T-cell (primary cell): ENCODE measurements at regions not wholly inside any gene's neighbourhood (a gene's known extent, or its start where the extent isn't known, plus 50 kb on each side); places are given as distances from the start of the nearest gene placed in this dataset.

Experiments used
- ATAC-seq, 4 experiments: fragments of 200-7000 bp in 3 of 4; fragments of 150-1000 bp in 1 of 4; cut with Tn5 transposase; replicated peaks in 1 of 4; 1 replicate in 3 of 4; 2 replicates in 1 of 4; pipeline ENCODE4 v1.10.0; 2021; ENCODE audit warnings: moderate library complexity in 3 of 4, mild to moderate bottlenecking in 2 of 4, moderate number of reproducible peaks in 1 of 4
- CTCF ChIA-PET, 2 donors: fragments of 300-600 bp; sonication (Branson Sonifier 250); formaldehyde crosslinking; loops; one replicate each; lab custom pipeline; 2022; ENCODE audit warnings: antibody characterized with exemption in 2 of 2; lab: Charles Lee
- POLR2A ChIA-PET, 2 donors: fragments of 300-600 bp; sonication (Branson Sonifier 250); formaldehyde crosslinking; loops; one replicate each; lab custom pipeline; 2022; ENCODE audit warnings: antibody characterized with exemption in 2 of 2; lab: Charles Lee
- DNase-seq, 35 experiments: peaks; one replicate each; pipeline versions ENCODE4 v3.0.0 to v3.0.0-alpha.2; 2013 to 2023
- H3K27ac ChIP-seq: one replicate; pipeline ENCODE4 v1.5.1; 2013; ENCODE audit warnings: low read length
- H3K27me3 ChIP-seq, 2 experiments: replicated peaks in 1 of 2; 1 replicate in 1 of 2; 2 replicates in 1 of 2; pipeline versions ENCODE4 v1.6.1 to v1.7.0; 2013; ENCODE audit warnings: low read length in 1 of 2, mixed read lengths in 1 of 2; ENCODE audit not compliant: control insufficient read depth in 2 of 2, insufficient read depth in 2 of 2; ENCODE audit errors: extremely low read depth in 1 of 2
- H3K36me3 ChIP-seq, 2 donors: 1 replicate in 1 of 2; 2 replicates in 1 of 2; pipeline versions ENCODE4 v1.6.1 to v1.7.0; 2013; ENCODE audit warnings: low read length in 1 of 2; ENCODE audit not compliant: control insufficient read depth in 2 of 2, insufficient read depth in 1 of 2; ENCODE audit errors: extremely low read depth in 1 of 2
- H3K4me1 ChIP-seq, 2 experiments: 1 replicate in 1 of 2; 2 replicates in 1 of 2; pipeline versions ENCODE4 v1.6.1 to v1.7.0; 2013; ENCODE audit warnings: low read length in 2 of 2, mixed read lengths in 1 of 2; ENCODE audit not compliant: insufficient read depth in 2 of 2, control insufficient read depth in 1 of 2; ENCODE audit errors: extremely low read depth in 1 of 2
- H3K4me3 ChIP-seq, 2 donors: 1 replicate in 1 of 2; 2 replicates in 1 of 2; pipeline versions ENCODE4 v1.5.1 to v1.7.0; 2013; ENCODE audit warnings: mild to moderate bottlenecking in 2 of 2, low read length in 1 of 2, moderate library complexity in 1 of 2; ENCODE audit not compliant: control insufficient read depth in 1 of 2; ENCODE audit errors: extremely low read depth in 1 of 2
- H3K9me3 ChIP-seq: 2 replicates; pipeline ENCODE4 v1.7.0; 2013
- H3K27ac Mint-ChIP-seq, 2 donors: one replicate each; pipeline ENCODE4 v1.8.0; 2020 to 2021; ENCODE audit warnings: mild to moderate bottlenecking in 2 of 2, mixed read lengths in 2 of 2
- H3K27me3 Mint-ChIP-seq, 2 donors: one replicate each; pipeline ENCODE4 v1.8.0; 2021 to 2022; ENCODE audit warnings: mixed read lengths in 2 of 2
- H3K36me3 Mint-ChIP-seq: one replicate; pipeline ENCODE4 v1.8.0; 2021; ENCODE audit warnings: mixed read lengths
- H3K4me1 Mint-ChIP-seq, 3 donors: one replicate each; pipeline ENCODE4 v1.8.0; 2020 to 2022; ENCODE audit warnings: mixed read lengths in 3 of 3, mild to moderate bottlenecking in 1 of 3
- H3K4me3 Mint-ChIP-seq, 3 donors: one replicate each; pipeline ENCODE4 v1.8.0; 2020 to 2022; ENCODE audit warnings: mild to moderate bottlenecking in 3 of 3, mixed read lengths in 3 of 3, moderate library complexity in 3 of 3
- H3K9me3 Mint-ChIP-seq, 3 donors: one replicate each; pipeline ENCODE4 v1.8.0; 2020 to 2022; ENCODE audit warnings: mixed read lengths in 3 of 3
- WGBS: methylation state at CpG from one replicate; pipeline ENCODE4 v1.1.5; 2013; ENCODE audit warnings: missing lambda C conversion rate; ENCODE audit not compliant: insufficient coverage; 5-methylcytosine and 5-hydroxymethylcytosine counted together

DNA sequence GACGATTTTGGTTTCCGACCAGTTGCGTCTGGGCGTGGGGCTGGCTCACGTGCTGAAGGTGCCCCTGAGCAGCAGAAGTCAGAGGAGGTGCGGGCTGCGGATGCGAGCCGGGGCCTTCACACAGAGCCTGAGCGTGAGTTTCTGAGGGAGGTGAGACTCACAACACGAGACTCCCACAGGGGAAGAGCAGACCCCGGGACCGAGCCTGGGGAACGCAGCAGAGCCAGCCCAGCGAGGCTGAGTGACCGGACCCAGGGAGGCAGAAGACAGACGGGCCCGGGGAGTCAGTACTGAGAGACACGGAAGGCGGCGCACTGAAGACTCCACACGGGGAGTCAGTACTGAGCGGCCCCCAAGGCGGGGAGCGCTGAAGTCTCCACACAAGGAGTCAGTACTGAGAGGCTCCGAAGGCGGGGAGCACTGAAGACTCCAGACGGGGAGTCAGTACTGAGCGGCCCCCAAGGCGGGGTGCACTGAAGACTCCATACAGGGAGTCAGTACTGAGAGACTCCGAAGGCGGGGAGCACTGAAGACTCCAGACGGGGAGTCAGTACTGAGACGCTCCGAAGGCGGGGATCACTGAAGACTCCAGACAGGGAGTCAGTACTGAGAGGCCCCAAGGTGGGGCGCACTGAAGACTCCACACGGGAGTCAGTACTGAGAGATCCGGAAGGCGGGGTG lies 77.8 kb downstream of the DLL1 start:
- Mint-ChIP-seq H3K4me3 (no peak overlapping the region), H3K4me1 (no peaks in the 10 kb centered on the region), H3K9me3 (no peaks in the 10 kb centered on the region), H3K27me3 (peaks cover 3 to 11% of the 10 kb centered on the region in 2 donors), H3K36me3 (no peaks in the 10 kb centered on the region), H3K27ac (no peak overlapping the region)
- ChIA-PET POLR2A (no interaction called here), CTCF (no interaction called here)
- Histone ChIP-seq H3K9me3 (no peaks in the 10 kb centered on the region), H3K36me3 (no peaks in the 10 kb centered on the region), H3K27me3 (peaks cover 0 to 29% of the 10 kb centered on the region in 2 experiments), H3K4me3 (no peak overlapping the region), H3K27ac (no peak overlapping the region), H3K4me1 (peaks cover 0 to 4% of the 10 kb centered on the region in 2 experiments)
- DNase-seq (peak in 2 of 35 experiments; percentile 8 to 15), ATAC-seq (no peak)
- WGBS: 91% methylated on average over 37 of the region's 40 CpGs

DNA sequence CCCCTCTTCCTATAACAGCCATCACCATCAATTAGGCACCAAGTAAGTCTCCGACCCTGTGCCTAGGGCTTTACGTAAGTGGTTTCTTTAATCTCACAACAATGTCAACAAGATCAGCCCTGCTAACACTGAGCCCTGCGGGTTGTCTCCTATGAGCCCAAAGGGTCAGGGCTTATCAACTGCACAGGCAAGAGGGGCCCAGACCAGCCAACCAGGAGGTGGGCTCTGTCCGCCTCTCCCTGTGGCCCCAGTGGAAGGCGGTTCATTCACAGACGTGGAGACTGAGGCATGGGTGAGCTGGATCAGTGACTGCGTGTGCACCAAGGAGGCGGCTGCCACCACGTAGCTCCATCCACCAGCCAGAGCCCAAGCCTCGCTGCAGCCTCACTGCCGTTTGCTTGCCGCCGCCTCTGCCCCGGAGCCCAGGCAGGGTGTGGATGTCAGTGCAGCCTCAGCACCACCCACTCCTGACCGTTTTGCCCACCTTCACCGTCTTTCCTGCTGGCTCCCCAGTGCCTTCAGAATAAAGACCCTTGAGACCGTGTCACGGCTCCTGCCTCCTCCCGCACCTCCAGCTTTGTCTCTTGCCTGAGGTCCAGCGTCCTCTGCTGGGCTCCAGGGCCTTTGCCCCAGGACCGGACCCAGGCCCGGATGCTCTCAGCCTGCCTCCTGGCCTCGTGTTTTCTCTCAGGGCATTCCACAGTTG lies 78.7 kb downstream of the DLL1 start:
- CTCF ChIA-PET: no interaction called here
- Histone ChIP-seq H3K4me3 (no peak overlapping the region), H3K27ac (no peak overlapping the region), H3K36me3 (no peaks in the 10 kb centered on the region), H3K4me1 (peaks cover 0 to 4% of the 10 kb centered on the region in 2 experiments), H3K27me3 (peaks cover 0 to 37% of the 10 kb centered on the region in 2 experiments), H3K9me3 (no peaks in the 10 kb centered on the region)
- Mint-ChIP-seq H3K9me3 (no peaks in the 10 kb centered on the region), H3K4me1 (no peaks in the 10 kb centered on the region), H3K27ac (no peak overlapping the region), H3K4me3 (no peak overlapping the region), H3K36me3 (no peaks in the 10 kb centered on the region), H3K27me3 (peaks cover 3 to 11% of the 10 kb centered on the region in 2 donors)
- ATAC-seq (no peak), DNase-seq (peak in 2 of 35 experiments; percentile 3 to 21)
- POLR2A ChIA-PET: no interaction called here
- WGBS: 87% methylated on average over 19 of the region's 23 CpGs

DNA sequence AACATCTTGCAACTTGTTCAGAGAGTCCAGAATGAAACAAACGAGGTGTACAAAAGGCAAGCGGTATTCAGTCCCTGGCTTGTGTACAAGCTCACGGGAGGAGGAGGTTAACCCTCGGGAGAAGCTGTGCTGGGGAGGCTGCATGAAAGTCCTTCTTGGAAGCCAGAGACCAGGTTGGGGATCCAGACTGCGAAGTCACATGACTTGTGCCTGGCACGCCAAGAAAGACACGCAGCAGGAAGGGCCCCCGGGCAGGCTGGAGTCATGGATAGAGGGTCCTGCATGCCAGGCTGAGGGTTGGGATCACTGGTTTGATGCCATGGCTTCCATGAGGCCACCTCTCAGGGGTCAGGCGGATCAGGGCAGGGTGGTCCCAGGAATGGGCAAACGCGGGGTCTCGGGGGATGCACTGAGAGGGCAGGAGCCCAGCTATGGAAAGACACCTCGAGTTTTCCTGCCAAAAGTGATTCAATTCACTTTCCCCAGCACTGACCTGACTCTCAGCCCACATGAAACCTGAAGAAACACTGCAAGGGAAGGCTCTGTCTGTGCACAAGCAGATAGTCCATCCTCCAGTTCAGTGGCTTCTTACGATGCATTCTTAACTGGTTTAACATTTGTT lies 79.4 kb downstream of the DLL1 start:
- H3K9me3 Mint-ChIP-seq: no peaks in the 10 kb centered on the region
- WGBS: 85% methylated on average over 14 of the region's 14 CpGs
- CTCF ChIA-PET: no interaction called here
- no peak overlapping the region for H3K27ac Mint-ChIP-seq
- Histone ChIP-seq H3K4me3 (no peak overlapping the region), H3K27ac (no peak overlapping the region), H3K4me1 (peaks cover 0 to 4% of the 10 kb centered on the region in 2 experiments), H3K36me3 (no peaks in the 10 kb centered on the region), H3K27me3 (peaks cover 0 to 43% of the 10 kb centered on the region in 2 experiments), H3K9me3 (no peaks in the 10 kb centered on the region)
- no peaks in the 10 kb centered on the region for H3K4me1 Mint-ChIP-seq
- no peak overlapping the region for H3K4me3 Mint-ChIP-seq
- ATAC-seq (no peak), DNase-seq (peak in 1 of 35 experiments; percentile 0)
- POLR2A ChIA-PET: no interaction called here
- no peaks in the 10 kb centered on the region for H3K36me3 Mint-ChIP-seq
- peaks cover 3 to 11% of the 10 kb centered on the region in 2 donors for H3K27me3 Mint-ChIP-seq

DNA sequence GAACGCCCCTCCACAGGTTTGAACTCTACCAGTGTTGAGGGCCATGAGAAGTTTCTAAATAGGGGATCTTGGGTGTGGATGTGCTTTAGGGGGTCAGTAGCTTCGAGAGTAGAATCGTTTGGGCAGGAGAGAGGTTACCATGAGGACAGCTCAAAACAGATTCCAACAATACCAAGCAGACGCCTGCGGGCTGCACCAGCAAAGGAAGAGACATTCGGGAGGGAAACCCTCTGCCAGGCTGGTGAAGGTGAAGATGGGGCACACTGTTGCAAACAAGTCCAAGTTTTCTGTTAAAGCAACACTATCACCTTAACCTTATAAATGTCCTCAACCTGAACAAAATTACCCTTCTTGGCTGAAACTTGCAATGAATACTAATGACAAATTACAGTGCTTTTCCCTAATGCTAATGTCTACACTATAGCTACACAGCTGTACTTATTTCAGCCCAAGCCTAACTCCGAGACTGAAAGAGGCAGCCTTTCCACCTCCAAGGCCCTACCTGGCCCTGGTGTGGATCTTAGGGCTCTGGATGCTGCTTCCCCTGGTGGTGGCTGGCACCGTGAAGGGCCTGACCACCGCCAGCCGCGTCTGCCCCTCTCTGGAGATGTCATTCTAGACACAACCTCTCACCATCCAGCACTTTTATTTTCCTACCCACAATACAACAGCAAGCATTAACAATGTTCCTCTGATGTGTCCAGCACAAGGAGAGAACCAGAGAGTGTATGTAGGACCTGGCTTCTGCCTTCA lies 80.1 kb downstream of the DLL1 start:
- WGBS: 76% methylated on average over 4 of the region's 11 CpGs
- ATAC-seq (no peak), DNase-seq (peak in 1 of 35 experiments; percentile 0)
- Histone ChIP-seq H3K36me3 (no peaks in the 10 kb centered on the region), H3K9me3 (no peaks in the 10 kb centered on the region), H3K4me1 (peaks cover 0 to 4% of the 10 kb centered on the region in 2 experiments), H3K4me3 (no peak overlapping the region), H3K27ac (no peak overlapping the region), H3K27me3 (peaks cover 0 to 43% of the 10 kb centered on the region in 2 experiments)
- CTCF ChIA-PET: no interaction called here
- Mint-ChIP-seq H3K36me3 (no peaks in the 10 kb centered on the region), H3K27ac (no peak overlapping the region), H3K4me1 (no peaks in the 10 kb centered on the region), H3K27me3 (peaks cover 4 to 11% of the 10 kb centered on the region in 2 donors), H3K4me3 (no peak overlapping the region), H3K9me3 (no peaks in the 10 kb centered on the region)
- POLR2A ChIA-PET: no interaction called here

DNA sequence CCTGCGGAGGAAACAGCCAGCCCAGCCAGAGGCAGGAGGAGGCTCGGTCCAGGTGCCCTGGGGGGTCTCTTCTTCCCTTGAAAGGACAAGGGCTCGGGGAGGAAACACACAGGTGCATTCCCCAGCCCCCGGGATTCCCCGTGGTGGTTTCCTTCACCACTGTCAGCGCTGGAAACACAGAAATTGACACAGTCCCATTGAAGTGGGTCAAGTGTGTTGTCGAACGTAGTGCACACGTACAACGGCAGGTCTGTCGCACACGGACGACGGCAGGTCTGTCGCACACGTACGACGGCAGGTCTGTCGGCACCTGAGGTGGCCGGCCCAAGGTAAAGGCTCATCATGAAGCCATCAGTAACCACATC lies 80.9 kb downstream of the DLL1 start:
- H3K36me3 Mint-ChIP-seq: no peaks in the 10 kb centered on the region
- no peaks in the 10 kb centered on the region for H3K9me3 Mint-ChIP-seq
- ATAC-seq (no peak), DNase-seq (peak in 4 of 35 experiments; percentile 0 to 21 (median 14))
- 63% methylated on average over 18 of the region's 20 CpGs for WGBS
- ChIA-PET CTCF (interaction anchor here in 1 of 2 donors (0.6 kb wide), 1 partner anchor 82 kb away, joined by 6 read pairs; no protein-coding TSS in a partner anchor), POLR2A (no interaction called here)
- peaks cover 0 to 4% of the 10 kb centered on the region in 2 experiments for H3K4me1 ChIP-seq
- H3K9me3 ChIP-seq: no peaks in the 10 kb centered on the region
- H3K4me3 Mint-ChIP-seq: no peak overlapping the region
- no peak overlapping the region for H3K4me3 ChIP-seq
- H3K27ac Mint-ChIP-seq: no peak overlapping the region
- no peaks in the 10 kb centered on the region for H3K36me3 ChIP-seq
- no peaks in the 10 kb centered on the region for H3K4me1 Mint-ChIP-seq
- H3K27ac ChIP-seq: no peak overlapping the region
- peaks cover 4 to 11% of the 10 kb centered on the region in 2 donors for H3K27me3 Mint-ChIP-seq
- peaks cover 0 to 45% of the 10 kb centered on the region in 2 experiments for H3K27me3 ChIP-seq
